Body of pancreas (tissue), 4 donors: ENCODE measurements at regions not wholly inside any gene's neighbourhood (a gene's known extent, or its start where the extent isn't known, plus 50 kb on each side); places are given as distances from the start of the nearest gene placed in this dataset.

Experiments
- POLR2A ChIP-seq, 3 donors: fragments of 450-650 bp; IDR thresholded peaks; one replicate each; pipeline ENCODE4 v1.6.1; 2016; ENCODE audit warnings: antibody characterized with exemption in 3 of 3, mild to moderate bottlenecking in 2 of 3
- TF ChIP-seq, protein P1 (sequence below), 7 experiments: fragments of 450-650 bp in 4 of 7; fragments of 200-600 bp in 3 of 7; sonication (generic) in 3 of 7; IDR thresholded peaks; one replicate each; pipeline ENCODE4 v1.5.1; 2016 to 2019; ENCODE audit warnings: antibody characterized with exemption in 7 of 7

DNA sequence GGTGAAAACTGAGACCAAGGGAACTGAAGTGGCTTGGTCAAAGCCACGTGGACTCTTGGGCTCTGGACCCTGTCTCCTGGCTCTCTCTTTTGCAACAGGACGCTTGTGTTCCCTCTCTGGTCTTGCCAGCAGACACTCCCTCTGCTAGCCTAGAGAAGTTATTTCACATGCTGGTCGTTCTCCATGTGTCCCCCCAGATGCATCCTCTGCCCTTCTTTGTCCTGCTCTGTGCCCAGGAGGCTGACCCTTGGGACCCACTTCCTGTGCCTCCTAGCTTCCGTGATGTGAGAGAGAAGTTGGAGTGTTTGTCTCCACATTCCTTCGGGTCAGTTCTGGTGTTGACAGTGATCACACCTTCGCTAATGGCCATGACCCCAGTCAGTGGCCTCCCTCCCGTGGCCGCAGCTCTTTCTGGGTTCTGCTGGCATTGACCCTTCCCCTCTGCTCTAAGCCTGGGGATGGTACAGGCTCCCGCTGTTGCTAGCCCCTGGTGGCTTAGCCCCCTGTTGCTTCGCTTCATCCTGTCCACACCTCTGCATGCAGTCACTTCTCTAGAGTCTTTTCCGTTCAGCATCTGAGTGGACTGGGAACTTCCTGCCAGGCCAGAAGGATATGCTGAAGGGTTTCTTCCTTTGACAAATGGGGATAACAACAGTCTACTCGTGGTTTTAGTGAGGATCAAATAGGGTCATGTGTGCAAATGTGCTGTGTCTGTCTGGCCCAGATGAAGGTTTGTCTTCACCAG lies 70.1 kb upstream of the BMP2 start:
- TF ChIP-seq, protein P1, sequence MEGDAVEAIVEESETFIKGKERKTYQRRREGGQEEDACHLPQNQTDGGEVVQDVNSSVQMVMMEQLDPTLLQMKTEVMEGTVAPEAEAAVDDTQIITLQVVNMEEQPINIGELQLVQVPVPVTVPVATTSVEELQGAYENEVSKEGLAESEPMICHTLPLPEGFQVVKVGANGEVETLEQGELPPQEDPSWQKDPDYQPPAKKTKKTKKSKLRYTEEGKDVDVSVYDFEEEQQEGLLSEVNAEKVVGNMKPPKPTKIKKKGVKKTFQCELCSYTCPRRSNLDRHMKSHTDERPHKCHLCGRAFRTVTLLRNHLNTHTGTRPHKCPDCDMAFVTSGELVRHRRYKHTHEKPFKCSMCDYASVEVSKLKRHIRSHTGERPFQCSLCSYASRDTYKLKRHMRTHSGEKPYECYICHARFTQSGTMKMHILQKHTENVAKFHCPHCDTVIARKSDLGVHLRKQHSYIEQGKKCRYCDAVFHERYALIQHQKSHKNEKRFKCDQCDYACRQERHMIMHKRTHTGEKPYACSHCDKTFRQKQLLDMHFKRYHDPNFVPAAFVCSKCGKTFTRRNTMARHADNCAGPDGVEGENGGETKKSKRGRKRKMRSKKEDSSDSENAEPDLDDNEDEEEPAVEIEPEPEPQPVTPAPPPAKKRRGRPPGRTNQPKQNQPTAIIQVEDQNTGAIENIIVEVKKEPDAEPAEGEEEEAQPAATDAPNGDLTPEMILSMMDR (IDR thresholded peaks at IDR 0.05) = no peak
- TF ChIP-seq POLR2A (IDR thresholded peaks at IDR 0.05) = no peak
